HS-5 (cell line): ENCODE measurements at regions not wholly inside any gene's neighbourhood (a gene's known extent, or its start where the extent isn't known, plus 50 kb on each side); places are given as distances from the start of the nearest gene placed in this dataset.
"Not testable (repeated sequence)": the region's sequence is repeated elsewhere in the genome, so short reads cannot be mapped to it uniquely, and the experiment has no call there.

Experiments
- DNase-seq: peaks from one replicate; pipeline ENCODE4 v3.0.0-alpha.2; 2012; ENCODE audit warnings: low read depth

DNA sequence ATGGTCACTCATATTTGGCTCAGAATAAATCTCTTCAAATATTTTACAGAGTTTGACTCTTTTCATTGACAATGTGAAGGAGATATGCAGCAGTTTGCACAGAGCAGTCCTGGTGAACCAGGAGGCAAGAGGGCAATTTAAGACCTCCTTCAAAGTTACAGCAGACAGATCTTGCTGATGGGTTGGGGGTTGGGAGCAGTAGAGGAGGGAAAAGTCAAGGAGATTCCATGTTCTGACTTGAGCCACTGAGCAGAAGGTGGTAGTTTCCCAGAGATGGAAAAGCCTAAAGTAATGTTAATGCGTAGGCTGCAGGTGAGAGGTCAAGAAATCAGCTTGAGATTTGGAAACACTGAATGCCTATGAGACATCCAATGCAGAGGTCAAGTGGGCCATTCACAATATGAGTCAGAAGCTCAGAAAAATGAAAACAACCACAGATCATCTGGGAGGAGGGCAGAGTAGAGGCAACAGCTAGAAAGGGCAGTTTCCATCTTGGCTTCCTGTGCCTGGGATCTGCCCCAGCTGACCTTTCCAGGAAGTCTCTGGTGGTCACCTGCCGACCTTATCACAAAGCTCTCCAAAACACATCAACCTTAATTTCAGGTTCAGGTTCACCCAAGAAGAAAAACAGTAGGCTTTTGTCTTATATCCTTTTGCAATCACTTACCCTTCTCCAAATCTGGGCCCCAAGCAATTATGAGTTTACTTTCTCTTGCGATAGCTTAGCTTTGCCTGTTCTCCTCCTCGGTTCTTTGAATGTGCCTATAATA lies 197.5 kb upstream of the ARL4C start:
- peak; percentile 93 for DNase-seq

DNA sequence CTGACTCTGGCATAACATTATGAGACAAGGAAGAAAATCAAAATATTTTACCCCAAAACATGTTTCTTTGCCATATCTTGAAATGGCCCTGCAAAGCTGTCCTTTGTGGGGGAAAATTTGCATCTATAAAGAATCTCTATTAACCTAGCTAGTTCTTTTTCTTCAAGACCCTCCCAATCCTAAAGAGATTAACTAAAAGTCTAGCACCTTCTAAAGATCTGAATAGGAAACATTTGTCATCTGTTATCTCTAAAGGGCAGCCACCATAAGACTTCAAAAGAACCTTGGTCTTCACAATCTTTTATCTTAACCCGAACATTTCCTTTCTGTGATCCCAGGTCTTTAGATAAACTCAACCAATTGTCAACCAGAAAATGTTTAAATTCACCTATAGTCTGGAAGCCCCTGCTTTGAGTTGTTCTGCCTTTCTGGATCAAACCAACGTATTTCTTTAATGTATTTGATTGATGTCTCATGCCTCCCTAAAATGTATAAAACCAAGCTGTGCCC lies 196.9 kb upstream of the ARL4C start:
- DNase-seq, result not testable (repeated sequence)

DNA sequence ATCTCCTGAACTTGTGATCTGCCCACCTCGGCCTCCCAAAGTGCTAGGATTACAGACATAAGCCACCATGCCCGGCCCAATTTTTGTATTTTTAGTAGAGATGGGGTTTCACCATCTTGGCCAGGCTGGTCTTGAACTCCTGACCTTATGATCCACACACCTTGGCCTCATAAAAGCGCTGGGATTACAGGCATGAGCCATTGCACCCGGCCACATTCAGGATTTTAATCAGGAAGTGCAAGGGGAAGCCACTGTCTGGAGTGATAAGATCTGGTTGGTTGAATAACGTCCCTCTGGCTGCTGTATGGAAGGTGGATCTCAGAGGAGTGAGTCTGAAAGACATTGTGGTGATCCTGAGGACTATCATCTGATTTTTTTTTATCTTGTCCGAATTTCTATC lies 196.3 kb upstream of the ARL4C start:
- not testable (repeated sequence) for DNase-seq

DNA sequence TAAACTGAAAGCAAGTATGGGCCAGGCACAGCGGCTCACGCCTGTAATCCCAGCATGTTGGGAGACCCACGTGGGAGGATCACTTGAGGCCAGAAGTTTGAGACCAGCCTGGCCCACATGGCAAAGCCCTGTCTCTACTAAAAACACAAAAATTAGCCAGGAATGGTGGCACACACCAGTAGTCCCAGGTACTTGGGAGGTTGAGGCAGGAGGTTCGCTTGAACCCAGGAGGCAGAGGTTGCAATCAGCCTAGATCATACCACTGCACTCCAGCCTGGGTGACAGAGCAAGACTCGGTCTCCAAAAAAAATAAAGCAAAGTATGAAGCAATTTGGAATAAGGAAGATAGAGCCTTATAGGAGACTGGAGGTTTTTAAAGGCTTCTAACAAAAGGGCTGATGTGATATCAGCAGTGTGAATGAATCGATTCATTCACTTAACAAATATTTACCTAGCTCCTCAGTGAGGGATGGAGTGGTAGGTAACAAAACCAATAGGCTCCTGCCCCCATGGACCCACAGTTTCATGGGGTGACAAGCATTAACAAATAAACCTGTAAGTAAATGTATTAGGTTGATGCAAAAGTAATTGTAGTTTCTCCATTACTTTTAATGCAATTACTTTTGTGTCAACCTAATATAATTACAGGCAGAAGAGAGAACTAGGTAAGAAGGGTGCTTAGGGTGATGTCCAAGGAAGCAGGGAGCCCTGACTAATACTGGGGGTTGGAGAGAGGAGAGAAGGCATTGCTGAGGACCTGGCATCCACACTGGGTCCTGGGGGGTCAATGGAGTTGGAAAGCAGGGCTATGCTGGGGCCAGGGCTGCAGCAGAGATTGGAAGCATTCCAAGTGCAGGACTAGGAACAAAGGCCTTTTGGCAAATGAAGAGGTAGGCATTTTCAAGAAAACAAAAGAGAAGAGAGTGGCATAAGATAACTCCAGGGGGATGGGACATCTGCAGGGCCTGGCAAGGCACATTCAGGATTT lies 195.4 kb upstream of the ARL4C start:
- no peak for DNase-seq

DNA sequence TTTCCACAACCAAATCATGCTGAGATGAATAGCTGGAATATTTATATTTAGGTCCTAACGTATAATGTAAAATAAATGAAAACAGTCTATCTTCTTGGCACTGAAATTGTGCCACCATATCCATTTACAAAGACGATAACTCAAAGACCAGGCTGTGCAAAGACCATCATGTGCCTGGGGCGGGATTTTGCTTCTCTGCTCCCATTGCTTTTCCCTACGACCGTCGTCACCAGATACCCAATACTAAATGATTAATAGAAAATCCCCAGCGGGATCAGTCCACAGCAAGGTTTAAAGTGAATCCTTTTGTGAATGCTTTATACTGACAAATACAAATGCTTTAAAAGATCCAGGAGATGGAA lies 194.3 kb upstream of the ARL4C start:
- DNase-seq, result no peak

DNA sequence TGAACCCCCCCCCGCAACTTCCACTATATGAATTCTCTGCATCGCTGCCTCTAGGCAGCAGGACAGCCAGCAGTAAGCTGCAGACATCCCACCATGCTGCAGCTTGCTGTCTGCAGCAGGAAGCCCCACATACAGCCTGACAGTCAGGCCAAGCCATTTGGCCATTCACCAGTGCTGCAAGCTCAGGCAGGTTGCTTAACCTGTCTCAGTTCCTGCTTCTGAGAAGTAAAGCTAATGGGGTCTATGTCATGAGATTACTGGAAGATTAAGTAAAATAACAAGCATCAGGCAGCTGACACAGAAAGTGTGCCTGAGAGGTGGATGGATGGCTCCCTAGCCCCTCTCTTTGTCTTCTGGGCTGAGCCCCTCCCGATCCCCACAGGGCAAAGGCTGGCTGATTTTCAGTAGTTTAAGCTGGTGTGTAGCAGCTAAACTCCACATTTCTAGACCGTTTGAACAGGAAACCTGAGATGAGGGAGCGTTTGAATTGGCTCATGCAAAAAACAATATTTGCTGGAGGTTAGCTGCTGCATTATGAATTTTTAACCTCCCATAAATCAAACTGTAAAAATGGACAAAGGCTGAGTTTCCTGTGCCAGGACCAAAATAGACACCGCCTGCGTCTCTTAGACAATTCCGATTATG lies 193.8 kb upstream of the ARL4C start:
- DNase-seq, result no peak

DNA sequence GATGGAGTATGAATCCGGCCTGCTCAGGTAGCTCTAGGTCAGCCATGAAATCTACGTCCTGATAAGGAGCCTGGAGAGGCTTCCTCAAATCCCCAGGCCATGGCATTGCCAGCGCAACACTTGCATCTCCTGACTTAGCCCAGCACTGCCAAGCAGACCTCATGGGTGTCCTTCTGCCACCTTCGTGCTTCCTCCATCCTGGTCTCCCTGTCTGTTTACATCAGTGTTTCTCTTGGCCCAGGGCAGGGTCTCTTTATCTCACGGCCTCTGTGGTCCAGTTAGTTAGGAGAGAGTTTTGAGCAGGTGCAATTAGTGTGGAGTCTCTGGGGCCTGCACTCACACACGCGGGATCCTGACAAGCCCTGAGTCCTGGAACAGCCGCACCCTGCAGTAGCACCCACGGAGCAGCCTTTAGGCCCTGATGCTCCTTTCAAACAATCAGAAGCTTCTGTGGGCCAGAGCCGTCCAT lies 193.1 kb upstream of the ARL4C start:
- no peak for DNase-seq

DNA sequence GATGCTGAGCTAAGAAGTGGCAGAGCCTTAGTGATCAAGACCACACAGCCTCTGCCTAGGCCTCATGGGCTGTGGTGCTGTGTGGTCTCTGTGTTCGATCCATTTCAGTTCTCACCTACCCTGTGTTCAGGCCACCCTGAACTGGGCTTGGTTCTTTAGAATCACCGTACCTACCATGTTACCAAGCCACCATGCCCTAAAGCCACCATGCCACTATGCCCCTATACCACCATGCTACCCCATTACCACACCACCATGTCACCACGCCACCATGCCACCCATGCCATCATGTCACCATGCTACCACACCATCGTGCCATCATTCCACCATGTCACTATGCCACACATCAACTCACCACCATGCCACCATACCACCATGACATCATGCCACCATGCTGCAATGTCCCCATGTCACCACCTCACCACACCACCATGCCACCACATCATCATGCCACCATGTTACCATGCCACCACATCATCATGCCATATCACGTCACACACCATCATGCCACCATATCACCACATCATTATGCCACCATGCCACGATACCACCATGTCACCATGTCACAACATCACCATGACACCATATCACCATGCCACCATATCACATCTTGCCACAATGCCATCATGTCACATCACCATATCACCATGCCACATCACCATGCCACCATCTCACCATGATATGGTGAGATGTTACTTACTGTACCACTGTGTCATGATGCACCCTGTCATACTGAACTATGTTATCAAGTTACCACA lies 191.0 kb upstream of the ARL4C start:
- DNase-seq, result no peak

DNA sequence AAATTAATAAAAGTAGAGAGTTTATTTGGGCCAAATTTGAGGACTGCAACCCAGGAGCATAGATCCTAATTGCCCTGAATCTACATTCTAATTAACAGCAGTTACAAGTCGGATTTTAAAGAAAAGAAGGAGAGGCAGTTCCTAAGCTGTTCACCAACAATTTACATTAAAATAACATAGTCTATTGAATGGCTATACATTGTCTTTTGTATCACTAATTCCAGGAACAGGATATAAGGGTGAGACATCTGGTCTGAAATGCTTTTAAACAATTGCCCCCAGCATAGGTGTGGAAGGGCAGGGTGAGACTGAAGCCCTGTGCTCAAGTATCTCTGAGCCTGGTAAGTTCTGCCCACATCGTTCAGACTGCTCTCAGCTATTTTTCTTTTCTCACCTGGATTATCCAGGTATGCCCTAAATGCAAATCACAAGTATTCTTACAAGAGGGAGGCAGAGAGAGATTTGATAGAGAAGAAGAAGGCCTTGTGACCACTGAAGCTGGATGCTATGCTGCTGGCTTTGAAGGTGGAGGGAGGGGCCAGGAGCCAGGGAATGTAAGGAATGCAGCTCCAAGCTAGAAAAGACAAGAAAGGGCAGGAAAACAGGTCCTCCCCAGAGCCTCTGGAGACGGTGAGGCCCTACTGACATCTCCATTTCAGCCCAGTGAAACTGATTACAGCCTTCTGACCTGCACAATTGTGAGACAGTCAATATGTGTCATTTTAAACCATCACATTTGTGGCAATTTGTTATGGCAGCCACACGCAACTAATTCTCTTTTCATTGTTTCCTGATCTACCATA lies 189.4 kb upstream of the ARL4C start:
- no peak for DNase-seq

DNA sequence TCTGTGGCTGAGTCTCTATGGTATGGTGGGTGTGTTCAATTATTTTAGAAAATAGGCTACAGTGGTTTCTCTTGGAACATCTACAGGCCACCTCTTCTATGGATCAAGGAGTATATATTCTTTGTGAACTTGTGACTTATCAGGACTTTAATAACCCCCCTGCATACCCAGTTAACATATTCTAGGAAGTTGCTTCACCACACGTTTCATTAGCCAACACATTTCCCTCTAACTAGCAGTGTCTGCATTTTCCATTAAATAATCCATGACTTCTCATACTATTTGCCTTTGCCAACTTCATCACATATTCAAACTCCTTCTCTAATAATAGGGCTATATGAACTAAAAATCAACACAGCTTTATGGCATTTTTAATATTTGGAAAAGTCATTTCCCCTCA lies 187.6 kb upstream of the ARL4C start:
- no peak for DNase-seq

DNA sequence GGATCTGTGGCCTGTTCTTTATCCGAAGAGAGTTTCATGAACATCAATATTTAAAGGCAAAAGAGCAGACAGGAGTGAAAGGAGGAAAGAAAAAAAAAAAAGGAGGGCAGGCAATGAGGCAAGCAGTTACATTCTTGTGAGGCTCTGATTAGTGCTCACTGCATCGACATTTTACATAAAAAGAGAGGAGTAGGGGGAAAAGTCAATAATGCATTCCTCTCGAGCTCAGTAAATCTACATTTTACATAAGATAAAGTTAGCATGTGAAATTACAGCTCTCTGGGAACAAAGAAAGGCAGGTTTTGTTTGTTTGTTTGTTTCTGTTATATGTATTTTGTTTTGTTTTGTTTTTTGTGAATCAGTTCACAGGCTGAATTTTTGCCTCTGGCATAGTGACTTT lies 187.1 kb upstream of the ARL4C start:
- DNase-seq, result no peak

DNA sequence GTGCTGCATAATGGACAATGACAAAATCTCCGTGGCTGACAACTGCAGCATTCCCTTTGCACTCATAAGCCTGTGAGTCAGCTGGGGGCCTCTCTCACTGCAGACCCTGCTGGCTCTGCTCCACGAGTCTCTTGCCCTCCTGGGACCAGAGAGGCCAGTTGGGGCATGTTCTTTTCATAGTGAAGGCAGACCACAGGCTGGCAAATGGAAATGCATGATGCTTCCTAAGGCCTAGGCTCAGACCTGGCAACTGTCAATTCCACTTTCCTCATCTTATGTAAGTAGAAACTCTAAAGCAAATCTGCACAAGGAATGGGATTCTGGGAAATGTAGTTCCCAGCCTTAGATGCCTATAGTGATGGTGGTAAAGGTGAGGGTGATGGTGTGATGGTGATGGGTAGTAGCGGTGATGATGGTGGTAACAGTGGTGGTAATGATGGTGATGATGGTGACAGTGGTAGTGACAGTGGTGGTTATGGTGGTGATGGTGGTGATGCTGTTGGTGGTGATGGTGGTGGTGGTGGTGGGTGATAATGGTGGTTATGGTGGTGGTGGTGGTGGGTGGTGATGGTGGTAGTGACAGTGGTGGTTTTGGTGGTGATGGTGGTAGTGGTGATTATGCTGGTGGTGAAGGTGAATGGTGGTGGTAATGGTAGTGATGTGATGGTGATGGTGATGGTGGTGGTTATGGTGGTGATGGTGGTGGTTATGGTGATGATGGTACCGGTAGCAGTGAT lies 185.8 kb upstream of the ARL4C start:
- no peak for DNase-seq

DNA sequence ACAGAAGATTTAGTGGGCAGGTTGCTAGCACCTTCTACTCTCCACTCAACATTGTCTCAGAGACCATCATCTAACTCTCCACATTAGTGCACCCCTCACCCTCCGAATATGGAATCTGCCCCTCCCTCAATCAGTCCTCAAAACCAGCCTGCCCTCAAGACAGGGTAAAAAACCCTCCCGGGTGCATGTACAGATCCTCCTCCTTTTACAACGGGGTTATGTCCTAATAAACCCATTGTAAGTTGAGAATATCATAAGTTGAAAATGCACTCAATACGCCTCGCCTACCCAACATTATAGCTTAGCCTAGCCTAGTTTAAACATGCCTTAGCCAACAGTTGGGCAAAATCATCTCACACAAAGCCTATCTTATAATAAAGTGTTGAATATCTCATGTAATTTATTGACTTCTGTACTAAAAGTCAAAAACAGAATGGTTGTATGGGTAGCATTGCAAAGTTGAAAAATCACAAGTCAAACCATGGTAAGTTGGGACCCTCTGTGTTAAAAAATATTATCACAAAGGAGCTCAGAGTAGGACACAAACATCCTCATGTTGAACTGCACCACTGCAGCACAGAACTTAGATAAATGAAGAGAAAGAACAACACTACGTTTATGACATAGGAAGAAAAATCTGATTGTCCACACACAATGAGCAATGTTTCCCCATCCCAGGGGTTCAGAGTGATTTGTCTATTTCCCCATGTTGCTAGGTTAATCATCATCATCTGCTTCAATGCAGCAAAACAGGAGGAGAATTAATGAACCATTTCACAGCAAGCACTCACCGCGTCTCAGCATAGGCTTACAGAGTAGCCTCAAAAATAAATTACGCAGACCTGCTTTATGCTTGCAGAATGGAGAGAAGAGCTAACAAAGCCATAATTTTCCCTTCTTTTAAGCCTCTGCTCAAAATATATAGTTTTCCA lies 184.1 kb upstream of the ARL4C start:
- DNase-seq, result no peak

DNA sequence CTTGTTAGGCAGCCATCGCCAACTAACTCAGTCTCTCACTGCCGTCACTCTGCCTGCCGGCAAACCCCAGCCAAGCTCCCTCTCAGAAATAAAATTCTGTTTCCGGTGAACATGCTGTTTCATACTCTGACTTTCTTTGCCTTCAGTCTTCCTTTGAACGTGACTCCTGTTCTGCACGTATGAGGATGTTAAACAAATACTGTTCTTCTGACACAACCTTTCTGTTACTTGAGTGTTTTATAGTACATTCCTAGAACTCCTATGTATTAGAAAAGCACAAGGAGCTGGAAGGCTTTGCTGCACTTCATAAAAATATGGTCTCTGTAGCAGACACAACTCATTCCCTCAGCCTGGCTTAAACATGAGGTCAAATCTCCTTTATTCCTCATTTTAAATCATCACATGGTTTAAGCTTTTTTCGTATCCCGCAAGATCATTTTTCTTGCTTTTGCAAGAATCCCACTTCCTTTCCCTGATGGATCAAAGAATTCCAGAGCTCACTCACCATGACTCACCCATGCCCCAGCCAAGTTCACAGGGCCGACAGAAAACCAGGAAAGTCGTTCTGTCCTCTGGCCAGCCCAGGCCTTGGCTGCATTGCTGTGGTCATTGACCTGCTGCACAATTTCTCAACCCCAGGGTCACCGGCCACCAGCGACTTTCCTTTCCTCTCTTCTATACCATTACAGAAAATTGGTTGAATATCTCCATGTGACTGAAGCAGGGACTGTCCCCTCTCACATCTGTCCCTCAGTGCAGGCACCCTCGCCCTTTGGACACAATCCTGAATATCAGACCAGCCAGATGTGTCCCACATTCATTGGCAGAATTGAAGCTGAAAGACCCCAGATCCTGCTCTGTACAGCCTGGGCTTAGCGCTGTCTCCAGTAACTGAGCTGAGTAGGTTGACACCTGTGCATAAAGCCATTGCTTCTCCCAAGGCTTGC lies 183.1 kb upstream of the ARL4C start:
- DNase-seq, result peak; percentile 99

DNA sequence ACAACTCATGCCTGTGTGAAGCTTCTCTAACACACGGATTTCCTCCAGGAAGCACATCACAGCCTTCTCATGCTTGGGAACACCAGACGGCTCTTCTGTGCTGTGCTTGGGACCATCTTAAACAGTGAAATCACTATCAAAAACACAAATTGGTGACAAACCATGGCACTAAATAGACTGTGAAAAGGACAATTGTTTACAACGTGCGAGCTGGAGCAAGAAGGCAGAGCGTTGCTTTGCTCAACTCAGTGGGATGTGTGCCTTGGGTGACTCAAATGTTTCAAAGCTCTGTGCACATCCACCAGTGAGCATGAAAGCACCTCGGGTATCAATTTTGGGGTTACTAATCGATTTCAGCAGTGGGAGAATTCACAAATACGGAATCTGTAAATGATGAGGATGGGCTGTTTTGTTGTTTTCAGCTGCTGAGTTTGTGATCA lies 182.4 kb upstream of the ARL4C start:
- no peak for DNase-seq

DNA sequence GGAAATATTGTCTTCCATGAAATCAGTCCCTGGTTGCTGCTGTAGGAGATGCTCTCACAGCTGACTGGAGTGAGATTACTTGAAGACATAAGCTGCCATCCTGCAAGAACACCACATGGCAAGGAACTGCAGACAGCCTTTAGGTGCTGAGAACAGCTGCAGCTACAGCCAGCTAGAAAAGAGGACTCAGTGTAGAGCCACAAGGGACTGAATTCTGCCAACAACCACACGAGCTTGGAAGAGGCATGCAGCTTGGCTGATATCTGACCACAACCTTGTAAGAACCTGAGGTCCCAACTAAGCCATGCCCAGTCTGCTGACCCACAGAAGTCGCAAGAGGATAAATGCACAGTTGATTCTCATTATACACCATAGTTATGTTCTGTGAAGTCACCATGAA lies 181.8 kb upstream of the ARL4C start:
- DNase-seq, result no peak

DNA sequence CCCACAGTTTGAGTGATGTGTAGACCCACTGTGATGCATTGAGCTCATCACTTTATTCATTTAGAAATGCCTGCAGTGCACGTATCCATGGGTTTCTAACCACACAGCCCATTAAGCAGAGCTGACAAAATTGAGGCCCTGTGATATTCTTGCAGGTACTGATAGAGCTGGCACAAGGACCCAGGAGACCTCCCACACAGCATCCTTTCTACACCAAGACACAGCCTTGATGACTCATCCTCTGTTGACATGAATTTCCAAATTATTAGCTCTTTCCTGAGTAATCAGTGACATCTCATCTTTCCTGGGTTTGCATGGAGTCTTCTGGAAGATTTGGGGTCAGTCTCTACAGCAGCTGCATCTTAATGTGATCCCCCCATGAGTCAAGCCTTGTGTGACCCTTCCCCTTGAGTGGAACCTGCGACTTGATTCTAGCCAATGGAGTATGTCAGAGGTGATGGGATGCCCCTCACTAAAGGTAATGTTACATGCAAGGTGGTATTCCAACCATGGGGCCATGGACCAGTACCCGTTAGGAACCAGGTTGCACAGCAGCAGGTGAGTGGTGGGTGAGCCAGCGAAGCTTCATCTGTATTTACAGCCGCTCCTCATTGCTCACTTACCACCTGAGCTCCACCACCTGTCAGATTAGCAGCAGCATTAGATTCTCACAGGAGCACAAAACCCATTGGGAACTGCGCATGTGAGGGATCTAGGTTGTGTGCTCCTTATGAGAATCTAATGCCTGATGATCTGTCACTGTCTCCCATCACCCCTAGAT lies 181.1 kb upstream of the ARL4C start:
- no peak for DNase-seq
